Panc1 (cell line): ENCODE measurements at regions not wholly inside any gene's neighbourhood (a gene's known extent, or its start where the extent isn't known, plus 50 kb on each side); places are given as distances from the start of the nearest gene placed in this dataset.

Experiments
- ATAC-seq: fragments of 200-7000 bp; cut with Tn5 transposase; 2 replicates; pipeline ENCODE4 v1.9.1; 2020; ENCODE audit warnings: mild to moderate bottlenecking, moderate library complexity
- BruUV-seq: library from RNA; stranded (reverse); fragments of 400-500 nt; replicated peaks from 2 replicates; lab custom pipeline; 2021; lab: Mats Ljungman, UMichigan
- CTCF ChIA-PET: fragments of 300-600 bp; sonication (Branson Sonifier 250); formaldehyde crosslinking; loops from one replicate; lab custom pipeline; 2022; ENCODE audit warnings: antibody characterized with exemption; lab: Charles Lee
- POLR2A ChIA-PET: fragments of 300-600 bp; sonication (Branson Sonifier 250); formaldehyde crosslinking; loops from one replicate; lab custom pipeline; 2022; ENCODE audit warnings: antibody characterized with exemption; lab: Charles Lee
- DNase-seq: peaks from one replicate; pipeline ENCODE4 v3.0.0-alpha.2; 2010; ENCODE audit warnings: low read depth, low spot score
- H3K27ac ChIP-seq: 2 replicates; pipeline ENCODE4 v1.5.1; 2011; ENCODE audit warnings: mild to moderate bottlenecking, low read length, inconsistent platforms
- H3K27me3 ChIP-seq: fragments of 200-500 bp; sonication (Bioruptor generic); 2 replicates; pipeline ENCODE4 v1.6.0; 2014; ENCODE audit warnings: low read length, inconsistent platforms; ENCODE audit not compliant: control insufficient read depth, insufficient read depth
- H3K36me3 ChIP-seq: fragments of 200-500 bp; sonication (Bioruptor generic); 2 replicates; pipeline ENCODE4 v1.5.1; 2014; ENCODE audit warnings: inconsistent platforms, mild to moderate bottlenecking, low read length, moderate library complexity; ENCODE audit not compliant: control insufficient read depth, insufficient read depth
- H3K4me1 ChIP-seq: 2 replicates; pipeline ENCODE4 v1.5.1; 2011; ENCODE audit warnings: inconsistent platforms, mild to moderate bottlenecking, low read length, moderate library complexity; ENCODE audit not compliant: control insufficient read depth, insufficient read depth
- H3K4me3 ChIP-seq, 2 experiments: 2 replicates each; pipeline ENCODE4 v1.5.1; 2011 to 2012; ENCODE audit warnings: low read depth in 2 of 2, low read length in 2 of 2, mild to moderate bottlenecking in 2 of 2, inconsistent platforms in 1 of 2, moderate library complexity in 1 of 2
- H3K9me3 ChIP-seq: fragments of 200-500 bp; sonication (Bioruptor generic); 2 replicates; pipeline ENCODE4 v1.5.1; 2014; ENCODE audit warnings: low read depth, mild to moderate bottlenecking, inconsistent platforms, low read length, moderate library complexity; ENCODE audit not compliant: control insufficient read depth, insufficient read depth
- POLR2AphosphoS5 ChIP-seq: IDR thresholded peaks from 2 replicates; pipeline ENCODE4 v1.6.1; 2012; ENCODE audit warnings: mild to moderate bottlenecking, low read depth, low read length, moderate library complexity
- SIN3A ChIP-seq: IDR thresholded peaks from 2 replicates; pipeline ENCODE4 v1.6.1; 2012; ENCODE audit warnings: low read depth, mild to moderate bottlenecking, low read length, moderate library complexity, borderline replicate concordance; ENCODE audit not compliant: insufficient read depth
- TCF7L2 ChIP-seq: IDR thresholded peaks from 2 replicates; pipeline ENCODE4 v1.6.1; 2011; ENCODE audit warnings: mild to moderate bottlenecking, low read depth, low read length, inconsistent platforms
- in situ Hi-C: cut with HindIII; loops from 2 replicates; pipeline ENCODE4 v1.10.0; 2016; ENCODE audit warnings: low sequenced_read_pairs, low pct_unique_long_range_greater_than_20kb
- intact Hi-C: fragments of 100-400 bp; cut with micrococcal nuclease; formaldehyde crosslinking; loops from one replicate; pipeline ENCODE4 v1.10.0; 2022; ENCODE audit not compliant: unreplicated experiment
- TF ChIP-seq, protein P1 (sequence below), 2 experiments: IDR thresholded peaks; 2 replicates each; pipeline ENCODE4 v1.6.1; 2011 to 2012; ENCODE audit warnings: low read depth in 2 of 2, control low read depth in 1 of 2, low read length in 1 of 2, mild to moderate bottlenecking in 1 of 2, moderate library complexity in 1 of 2; ENCODE audit not compliant: insufficient read depth in 1 of 2
- TF ChIP-seq, protein P2 (sequence below): fragments of 450-650 bp; IDR thresholded peaks from 2 replicates; pipeline ENCODE4 v1.5.1; 2017; ENCODE audit warnings: mild to moderate bottlenecking

- ChIA-PET CTCF (interaction anchor here (0.6 kb wide), 1 partner anchor 27 kb away, joined by 8 read pairs; no protein-coding TSS in a partner anchor), POLR2A (no interaction called here)
- intact Hi-C loops (no loop called here), in situ Hi-C loops (no loop called here)
- no peaks in the 10 kb centered on the region; the same call in 1 of the 2 replicates for H3K27me3 ChIP-seq
- peaks cover 9% of the 10 kb centered on the region; the same call in 1 of the 2 replicates for H3K4me1 ChIP-seq
- no peaks in the 10 kb centered on the region for H3K36me3 ChIP-seq
- no TSS peak for BruUV-seq
- ATAC-seq (no peak), DNase-seq (no peak)
- H3K9me3 ChIP-seq, result no peaks in the 10 kb centered on the region
- TF ChIP-seq, protein P1, sequence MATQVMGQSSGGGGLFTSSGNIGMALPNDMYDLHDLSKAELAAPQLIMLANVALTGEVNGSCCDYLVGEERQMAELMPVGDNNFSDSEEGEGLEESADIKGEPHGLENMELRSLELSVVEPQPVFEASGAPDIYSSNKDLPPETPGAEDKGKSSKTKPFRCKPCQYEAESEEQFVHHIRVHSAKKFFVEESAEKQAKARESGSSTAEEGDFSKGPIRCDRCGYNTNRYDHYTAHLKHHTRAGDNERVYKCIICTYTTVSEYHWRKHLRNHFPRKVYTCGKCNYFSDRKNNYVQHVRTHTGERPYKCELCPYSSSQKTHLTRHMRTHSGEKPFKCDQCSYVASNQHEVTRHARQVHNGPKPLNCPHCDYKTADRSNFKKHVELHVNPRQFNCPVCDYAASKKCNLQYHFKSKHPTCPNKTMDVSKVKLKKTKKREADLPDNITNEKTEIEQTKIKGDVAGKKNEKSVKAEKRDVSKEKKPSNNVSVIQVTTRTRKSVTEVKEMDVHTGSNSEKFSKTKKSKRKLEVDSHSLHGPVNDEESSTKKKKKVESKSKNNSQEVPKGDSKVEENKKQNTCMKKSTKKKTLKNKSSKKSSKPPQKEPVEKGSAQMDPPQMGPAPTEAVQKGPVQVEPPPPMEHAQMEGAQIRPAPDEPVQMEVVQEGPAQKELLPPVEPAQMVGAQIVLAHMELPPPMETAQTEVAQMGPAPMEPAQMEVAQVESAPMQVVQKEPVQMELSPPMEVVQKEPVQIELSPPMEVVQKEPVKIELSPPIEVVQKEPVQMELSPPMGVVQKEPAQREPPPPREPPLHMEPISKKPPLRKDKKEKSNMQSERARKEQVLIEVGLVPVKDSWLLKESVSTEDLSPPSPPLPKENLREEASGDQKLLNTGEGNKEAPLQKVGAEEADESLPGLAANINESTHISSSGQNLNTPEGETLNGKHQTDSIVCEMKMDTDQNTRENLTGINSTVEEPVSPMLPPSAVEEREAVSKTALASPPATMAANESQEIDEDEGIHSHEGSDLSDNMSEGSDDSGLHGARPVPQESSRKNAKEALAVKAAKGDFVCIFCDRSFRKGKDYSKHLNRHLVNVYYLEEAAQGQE (IDR thresholded peaks at IDR 0.05; ENCODE audit: insufficient read depth in 1 of 2, low read depth in 2 of 2, low read length in 1 of 2), result no peak
- TF ChIP-seq, protein P2, sequence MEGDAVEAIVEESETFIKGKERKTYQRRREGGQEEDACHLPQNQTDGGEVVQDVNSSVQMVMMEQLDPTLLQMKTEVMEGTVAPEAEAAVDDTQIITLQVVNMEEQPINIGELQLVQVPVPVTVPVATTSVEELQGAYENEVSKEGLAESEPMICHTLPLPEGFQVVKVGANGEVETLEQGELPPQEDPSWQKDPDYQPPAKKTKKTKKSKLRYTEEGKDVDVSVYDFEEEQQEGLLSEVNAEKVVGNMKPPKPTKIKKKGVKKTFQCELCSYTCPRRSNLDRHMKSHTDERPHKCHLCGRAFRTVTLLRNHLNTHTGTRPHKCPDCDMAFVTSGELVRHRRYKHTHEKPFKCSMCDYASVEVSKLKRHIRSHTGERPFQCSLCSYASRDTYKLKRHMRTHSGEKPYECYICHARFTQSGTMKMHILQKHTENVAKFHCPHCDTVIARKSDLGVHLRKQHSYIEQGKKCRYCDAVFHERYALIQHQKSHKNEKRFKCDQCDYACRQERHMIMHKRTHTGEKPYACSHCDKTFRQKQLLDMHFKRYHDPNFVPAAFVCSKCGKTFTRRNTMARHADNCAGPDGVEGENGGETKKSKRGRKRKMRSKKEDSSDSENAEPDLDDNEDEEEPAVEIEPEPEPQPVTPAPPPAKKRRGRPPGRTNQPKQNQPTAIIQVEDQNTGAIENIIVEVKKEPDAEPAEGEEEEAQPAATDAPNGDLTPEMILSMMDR, result no peak
- TF ChIP-seq TCF7L2 (no peak), POLR2AphosphoS5 (no peak), SIN3A (no peak)
- no peak overlapping the region for H3K27ac ChIP-seq
- no peak overlapping the region for H3K4me3 ChIP-seq
Measured at GRCh38 chr6:6783721-6784120, 195.2 kb downstream of the LY86 start.

- POLR2A ChIA-PET, result no interaction called here
- intact Hi-C loops (no loop called here), in situ Hi-C loops (no loop called here)
- DNase-seq (no peak), ATAC-seq (no peak)
- Histone ChIP-seq H3K27me3 (no peaks in the 10 kb centered on the region; the same call in 1 of the 2 replicates), H3K4me1 (peaks cover 9% of the 10 kb centered on the region; the same call in 1 of the 2 replicates), H3K36me3 (no peaks in the 10 kb centered on the region), H3K27ac (no peak overlapping the region), H3K4me3 (no peak overlapping the region), H3K9me3 (no peaks in the 10 kb centered on the region)
- TF ChIP-seq, protein P1 (IDR thresholded peaks at IDR 0.05; ENCODE audit: insufficient read depth in 1 of 2, low read depth in 2 of 2, low read length in 1 of 2), result no peak
- TF ChIP-seq TCF7L2 (no peak), SIN3A (no peak), POLR2AphosphoS5 (no peak)
- TF ChIP-seq, protein P2, result no peak
- no TSS peak for BruUV-seq
- CTCF ChIA-PET, result no interaction called here
Measured at GRCh38 chr6:6784514-6785162, 196.1 kb downstream of the LY86 start.
